ENCODE measurements at regions not wholly inside any gene's neighbourhood (a gene's known extent, or its start where the extent isn't known, plus 50 kb on each side); places are given as distances from the start of the nearest gene placed in this dataset.

GRCh38 chr10:118528426-118528825 is 67.0 kb downstream of the PRLHR start:
- no peaks in the 10 kb centered on the region for H3K9me3 ChIP-seq (ENCODE audit: control insufficient read depth in 2 of 3, insufficient read depth in 1 of 3, low read length in 3 of 3)
- TF ChIP-seq CTCF (IDR thresholded peaks at IDR 0.05; ENCODE audit: borderline replicate concordance, extremely low read depth, insufficient read depth): no peak
- no peak overlapping the region for H3K9ac ChIP-seq (ENCODE audit: low read length in 3 of 3)
- no peak overlapping the region for H3K27ac ChIP-seq (ENCODE audit: low read depth in 2 of 2, low read length in 2 of 2)
- no peaks in the 10 kb centered on the region for H3K4me1 ChIP-seq (ENCODE audit: control insufficient read depth in 2 of 3, insufficient read depth in 2 of 3, low read depth in 1 of 3, low read length in 3 of 3)
- FAIRE-seq: no peak
- no peaks in the 10 kb centered on the region for H3K27me3 ChIP-seq (ENCODE audit: control insufficient read depth, insufficient read depth, low read length)
- H3K36me3 ChIP-seq (ENCODE audit: control insufficient read depth in 2 of 3, insufficient read depth in 3 of 3, low read length in 3 of 3): no peaks in the 10 kb centered on the region
- DNase-seq: no peak
- no peak overlapping the region for H3K4me3 ChIP-seq (ENCODE audit: low read length in 3 of 3)
- intact Hi-C loops (cut with DNase I): no loop called here

- peaks cover 0 to 4% (median 0%) of the 10 kb centered on the region in 3 donors for H3K9me3 ChIP-seq (ENCODE audit: control insufficient read depth in 2 of 3, insufficient read depth in 1 of 3, low read length in 3 of 3)
These were observed 71.7 kb downstream of the PRLHR start for GRCh38 chr10:118523775-118524174.

GRCh38 chr10:118522791-118523498 is 72.5 kb downstream of the PRLHR start:
- Histone ChIP-seq H3K27ac (ENCODE audit: low read depth in 2 of 2, low read length in 2 of 2) (no peak overlapping the region), H3K27me3 (ENCODE audit: control insufficient read depth, insufficient read depth, low read length) (no peaks in the 10 kb centered on the region), H3K9ac (ENCODE audit: low read length in 3 of 3) (no peak overlapping the region), H3K9me3 (ENCODE audit: control insufficient read depth in 2 of 3, insufficient read depth in 1 of 3, low read length in 3 of 3) (peaks cover 0 to 5% (median 0%) of the 10 kb centered on the region in 3 donors), H3K4me3 (ENCODE audit: low read length in 3 of 3) (no peak overlapping the region), H3K36me3 (ENCODE audit: control insufficient read depth in 2 of 3, insufficient read depth in 3 of 3, low read length in 3 of 3) (no peaks in the 10 kb centered on the region), H3K4me1 (ENCODE audit: control insufficient read depth in 2 of 3, insufficient read depth in 2 of 3, low read depth in 1 of 3, low read length in 3 of 3) (no peaks in the 10 kb centered on the region)
- no peak for TF ChIP-seq CTCF (IDR thresholded peaks at IDR 0.05; ENCODE audit: borderline replicate concordance, extremely low read depth, insufficient read depth)
- DNase-seq (no peak), FAIRE-seq (no peak)
- intact Hi-C loops (cut with DNase I): no loop called here

More at GRCh38 chr10:118523775-118524174, 71.7 kb downstream of the PRLHR start:
- intact Hi-C loops (cut with DNase I): no loop called here
- Histone ChIP-seq H3K4me1 (ENCODE audit: control insufficient read depth in 2 of 3, insufficient read depth in 2 of 3, low read depth in 1 of 3, low read length in 3 of 3) (no peaks in the 10 kb centered on the region), H3K27me3 (ENCODE audit: control insufficient read depth, insufficient read depth, low read length) (no peaks in the 10 kb centered on the region), H3K36me3 (ENCODE audit: control insufficient read depth in 2 of 3, insufficient read depth in 3 of 3, low read length in 3 of 3) (no peaks in the 10 kb centered on the region), H3K27ac (ENCODE audit: low read depth in 2 of 2, low read length in 2 of 2) (no peak overlapping the region), H3K9ac (ENCODE audit: low read length in 3 of 3) (no peak overlapping the region), H3K4me3 (ENCODE audit: low read length in 3 of 3) (no peak overlapping the region)
- TF ChIP-seq CTCF (IDR thresholded peaks at IDR 0.05; ENCODE audit: borderline replicate concordance, extremely low read depth, insufficient read depth): no peak
- DNase-seq: no peak
- FAIRE-seq: no peak
